ENCODE measurements at regions not wholly inside any gene's neighbourhood (a gene's known extent, or its start where the extent isn't known, plus 50 kb on each side); places are given as distances from the start of the nearest gene placed in this dataset.

DNA sequence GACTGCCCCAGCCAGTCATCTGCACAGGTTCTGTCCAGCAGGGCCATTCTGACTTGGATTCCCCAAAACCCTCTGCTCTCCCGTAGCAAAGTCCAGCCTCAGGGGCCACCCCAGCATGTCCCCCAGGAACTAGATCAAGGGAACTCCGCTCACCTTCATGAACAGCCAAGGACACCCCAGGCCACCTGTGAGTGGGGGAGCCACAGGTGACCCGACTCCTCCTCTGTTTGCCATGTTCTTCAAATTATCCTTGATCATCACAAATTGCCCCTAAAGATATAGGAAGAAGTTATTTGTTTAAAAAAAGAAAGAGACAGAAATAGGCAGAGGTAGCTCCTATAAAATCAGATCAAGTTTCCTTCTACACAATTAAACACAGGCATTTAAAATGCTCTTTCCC lies 475.0 kb downstream of the MATN1 start:
- TF ChIP-seq POLR2A (IDR thresholded peaks at IDR 0.05; ENCODE audit: extremely low read depth, insufficient read length), result no peak
- TF ChIP-seq, protein P1, sequence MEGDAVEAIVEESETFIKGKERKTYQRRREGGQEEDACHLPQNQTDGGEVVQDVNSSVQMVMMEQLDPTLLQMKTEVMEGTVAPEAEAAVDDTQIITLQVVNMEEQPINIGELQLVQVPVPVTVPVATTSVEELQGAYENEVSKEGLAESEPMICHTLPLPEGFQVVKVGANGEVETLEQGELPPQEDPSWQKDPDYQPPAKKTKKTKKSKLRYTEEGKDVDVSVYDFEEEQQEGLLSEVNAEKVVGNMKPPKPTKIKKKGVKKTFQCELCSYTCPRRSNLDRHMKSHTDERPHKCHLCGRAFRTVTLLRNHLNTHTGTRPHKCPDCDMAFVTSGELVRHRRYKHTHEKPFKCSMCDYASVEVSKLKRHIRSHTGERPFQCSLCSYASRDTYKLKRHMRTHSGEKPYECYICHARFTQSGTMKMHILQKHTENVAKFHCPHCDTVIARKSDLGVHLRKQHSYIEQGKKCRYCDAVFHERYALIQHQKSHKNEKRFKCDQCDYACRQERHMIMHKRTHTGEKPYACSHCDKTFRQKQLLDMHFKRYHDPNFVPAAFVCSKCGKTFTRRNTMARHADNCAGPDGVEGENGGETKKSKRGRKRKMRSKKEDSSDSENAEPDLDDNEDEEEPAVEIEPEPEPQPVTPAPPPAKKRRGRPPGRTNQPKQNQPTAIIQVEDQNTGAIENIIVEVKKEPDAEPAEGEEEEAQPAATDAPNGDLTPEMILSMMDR (IDR thresholded peaks at IDR 0.05; ENCODE audit: low read depth, low read length), result no peak

Data from NB4 (cell line).